Tibial artery (tissue), 4 donors: ENCODE measurements at regions not wholly inside any gene's neighbourhood (a gene's known extent, or its start where the extent isn't known, plus 50 kb on each side); places are given as distances from the start of the nearest gene placed in this dataset.

ENCODE experiments used
- DNase-seq, 2 donors: peaks; one replicate each; pipeline ENCODE4 v3.0.0-alpha.2; 2019
- H3K27ac ChIP-seq, 2 donors: fragments of 200-600 bp; sonication (generic) in 1 of 2; 1 replicate in 1 of 2; 2 replicates in 1 of 2; pipeline ENCODE4 v1.5.1; 2018 to 2019; ENCODE audit warnings: mild to moderate bottlenecking in 1 of 2
- H3K27me3 ChIP-seq, 2 donors: fragments of 200-600 bp; sonication (generic) in 1 of 2; one replicate each; pipeline versions ENCODE4 v1.5.1 to v1.6.0; 2016 to 2019
- H3K36me3 ChIP-seq, 3 donors: fragments of 200-600 bp; sonication (generic) in 2 of 3; one replicate each; pipeline ENCODE4 v1.5.1; 2016 to 2019; ENCODE audit warnings: mild to moderate bottlenecking in 2 of 3
- H3K4me1 ChIP-seq, 4 donors: fragments of 200-600 bp; sonication (generic) in 2 of 4; 1 replicate in 3 of 4; 2 replicates in 1 of 4; pipeline ENCODE4 v1.5.1; 2016 to 2019
- H3K4me3 ChIP-seq, 2 donors: fragments of 200-600 bp; sonication (generic) in 1 of 2; 1 replicate in 1 of 2; 2 replicates in 1 of 2; pipeline ENCODE4 v1.5.1; 2018 to 2019; ENCODE audit warnings: mild to moderate bottlenecking in 2 of 2
- H3K9me3 ChIP-seq, 3 donors: fragments of 200-600 bp; sonication (generic) in 1 of 3; one replicate each; pipeline ENCODE4 v1.5.1; 2016 to 2019
- CTCF ChIP-seq, 2 experiments: fragments of 200-600 bp in 1 of 2; fragments of 450-650 bp in 1 of 2; IDR thresholded peaks; one replicate each; pipeline ENCODE4 v1.5.1; 2017 to 2019; ENCODE audit warnings: antibody characterized with exemption in 2 of 2, mild to moderate bottlenecking in 1 of 2, moderate library complexity in 1 of 2
- intact Hi-C: fragments of 100-400 bp; cut with DNase I; formaldehyde crosslinking; loops from one replicate; pipeline ENCODE4 v1.15.0; 2023; ENCODE audit warnings: low total_unique reads

GRCh38 chr21:18460979-18461378, 57.4 kb upstream of the TMPRSS15 start:
- intact Hi-C loops = no loop called here
- Histone ChIP-seq H3K4me3 (no peak overlapping the region), H3K27me3 (no peaks in the 10 kb centered on the region), H3K27ac (no peak overlapping the region), H3K36me3 (no peaks in the 10 kb centered on the region), H3K4me1 (no peaks in the 10 kb centered on the region), H3K9me3 (no peaks in the 10 kb centered on the region)
- TF ChIP-seq CTCF (IDR thresholded peaks at IDR 0.05) = no peak
- no peak for DNase-seq

GRCh38 chr21:18461743-18462142, 58.2 kb upstream of the TMPRSS15 start:
- no peaks in the 10 kb centered on the region for H3K27me3 ChIP-seq

GRCh38 chr21:18467715-18468114, 64.1 kb upstream of the TMPRSS15 start:
- no peak for TF ChIP-seq CTCF (IDR thresholded peaks at IDR 0.05)
- no peaks in the 10 kb centered on the region for H3K27me3 ChIP-seq
- intact Hi-C loops = no loop called here
- H3K27ac ChIP-seq = no peak overlapping the region
- no peaks in the 10 kb centered on the region for H3K36me3 ChIP-seq
- no peak for DNase-seq
- H3K4me1 ChIP-seq = no peaks in the 10 kb centered on the region
- no peaks in the 10 kb centered on the region for H3K9me3 ChIP-seq
- no peak overlapping the region for H3K4me3 ChIP-seq

More at GRCh38 chr21:18461743-18462142, 58.2 kb upstream of the TMPRSS15 start:
- intact Hi-C loops = no loop called here
- no peaks in the 10 kb centered on the region for H3K4me1 ChIP-seq
- no peak overlapping the region for H3K27ac ChIP-seq
- H3K9me3 ChIP-seq = no peaks in the 10 kb centered on the region
- no peaks in the 10 kb centered on the region for H3K36me3 ChIP-seq
- TF ChIP-seq CTCF (IDR thresholded peaks at IDR 0.05) = no peak
- H3K4me3 ChIP-seq = no peak overlapping the region
- no peak for DNase-seq

- Histone ChIP-seq H3K36me3 (no peaks in the 10 kb centered on the region), H3K4me1 (no peaks in the 10 kb centered on the region), H3K27ac (no peak overlapping the region), H3K27me3 (no peaks in the 10 kb centered on the region), H3K9me3 (no peaks in the 10 kb centered on the region), H3K4me3 (no peak overlapping the region)
- TF ChIP-seq CTCF (IDR thresholded peaks at IDR 0.05) = no peak
- DNase-seq = no peak
- intact Hi-C loops = no loop called here
Measured at GRCh38 chr21:18468790-18469189, 65.2 kb upstream of the TMPRSS15 start.

GRCh38 chr21:18476639-18477038, 73.1 kb upstream of the TMPRSS15 start:
- no peak overlapping the region for H3K27ac ChIP-seq
- no peaks in the 10 kb centered on the region for H3K27me3 ChIP-seq
- no peak for DNase-seq
- no peaks in the 10 kb centered on the region for H3K4me1 ChIP-seq
- no peak overlapping the region for H3K4me3 ChIP-seq
- H3K36me3 ChIP-seq = no peaks in the 10 kb centered on the region
- no peaks in the 10 kb centered on the region for H3K9me3 ChIP-seq
- intact Hi-C loops = no loop called here
- no peak for TF ChIP-seq CTCF (IDR thresholded peaks at IDR 0.05)

- DNase-seq = no peak
- Histone ChIP-seq H3K4me3 (no peak overlapping the region), H3K27ac (no peak overlapping the region), H3K4me1 (no peaks in the 10 kb centered on the region), H3K36me3 (no peaks in the 10 kb centered on the region), H3K9me3 (no peaks in the 10 kb centered on the region), H3K27me3 (no peaks in the 10 kb centered on the region)
- no peak for TF ChIP-seq CTCF (IDR thresholded peaks at IDR 0.05)
- intact Hi-C loops = no loop called here
Measured at GRCh38 chr21:18477043-18477442, 73.5 kb upstream of the TMPRSS15 start.
